Gastroesophageal sphincter (tissue), 4 donors: ENCODE measurements at regions not wholly inside any gene's neighbourhood (a gene's known extent, or its start where the extent isn't known, plus 50 kb on each side); places are given as distances from the start of the nearest gene placed in this dataset.
A peak's percentile ranks its signal among the peaks of the same experiment; 100 is the strongest.

Source experiments
- ATAC-seq: fragments of 150-250 bp; one replicate; pipeline ENCODE4 v1.9.1; 2016; ENCODE audit warnings: mild to moderate bottlenecking, moderate library complexity
- H3K27ac ChIP-seq, 4 donors: fragments of 200-600 bp; sonication (generic) in 3 of 4; 1 replicate in 3 of 4; 2 replicates in 1 of 4; pipeline ENCODE4 v1.5.1; 2016 to 2019
- H3K27me3 ChIP-seq: fragments of 200-600 bp; sonication (generic); one replicate; pipeline ENCODE4 v1.5.1; 2019
- H3K36me3 ChIP-seq, 2 donors: fragments of 200-600 bp; sonication (generic); one replicate each; pipeline ENCODE4 v1.5.1; 2019; ENCODE audit warnings: control low read depth in 1 of 2
- H3K4me1 ChIP-seq, 3 donors: fragments of 200-600 bp; sonication (generic); 1 replicate in 2 of 3; 2 replicates in 1 of 3; pipeline ENCODE4 v1.5.1; 2016 to 2019; ENCODE audit warnings: control low read depth in 2 of 3
- H3K4me3 ChIP-seq, 2 donors: fragments of 200-600 bp; sonication (generic); one replicate each; pipeline ENCODE4 v1.5.1; 2019; ENCODE audit warnings: mild to moderate bottlenecking in 1 of 2, moderate library complexity in 1 of 2
- H3K9me3 ChIP-seq, 3 donors: fragments of 200-600 bp; sonication (generic); one replicate each; pipeline ENCODE4 v1.5.1; 2017 to 2019; ENCODE audit warnings: control low read depth in 2 of 3
- EP300 ChIP-seq: sonication (generic); formaldehyde crosslinking; IDR thresholded peaks from one replicate; pipeline ENCODE4 v1.6.1; 2017; ENCODE audit warnings: antibody characterized with exemption, mild to moderate bottlenecking
- POLR2A ChIP-seq, 2 donors: fragments of 450-650 bp; IDR thresholded peaks; one replicate each; pipeline ENCODE4 v1.6.1; 2017; ENCODE audit warnings: antibody characterized with exemption in 2 of 2, mild to moderate bottlenecking in 2 of 2, moderate library complexity in 1 of 2
- POLR2AphosphoS5 ChIP-seq: sonication (generic); formaldehyde crosslinking; IDR thresholded peaks from one replicate; pipeline ENCODE4 v1.6.1; 2017; ENCODE audit warnings: antibody characterized with exemption
- WGBS, 2 donors: methylation state at CpG; one replicate each; pipeline ENCODE4 v1.1.5; 2018; ENCODE audit warnings: low coverage in 1 of 2; 5-methylcytosine and 5-hydroxymethylcytosine counted together
- TF ChIP-seq, protein P1 (sequence below), 4 experiments: fragments of 200-600 bp in 2 of 4; fragments of 450-650 bp in 2 of 4; sonication (generic) in 1 of 4; IDR thresholded peaks; one replicate each; pipeline ENCODE4 v1.5.1; 2017 to 2019; ENCODE audit warnings: antibody characterized with exemption in 4 of 4, mild to moderate bottlenecking in 2 of 4, moderate library complexity in 2 of 4

DNA sequence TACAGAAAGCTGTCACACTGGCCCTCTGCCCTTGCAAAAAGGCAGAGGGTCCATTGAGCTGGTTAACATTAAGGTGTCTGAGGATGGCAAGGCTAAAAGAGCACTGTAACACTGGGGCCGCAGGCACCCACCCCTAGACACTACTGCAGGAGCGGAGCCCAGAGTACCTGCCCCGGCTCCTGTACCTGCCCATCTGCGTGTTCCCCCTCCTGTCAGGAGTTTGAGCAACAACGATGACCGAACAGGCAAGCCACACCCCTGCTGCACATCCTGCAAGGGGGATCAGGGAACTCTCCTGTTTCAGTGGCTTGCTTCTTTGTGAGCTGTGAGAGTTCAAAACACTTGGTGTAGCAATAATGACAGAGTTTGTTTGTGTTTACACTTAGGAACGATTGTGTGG lies 117.4 kb upstream of the STARD13 start:
- no peaks in the 10 kb centered on the region for H3K27me3 ChIP-seq
- H3K9me3 ChIP-seq, result no peaks in the 10 kb centered on the region
- H3K4me1 ChIP-seq, result peaks cover 0 to 23% (median 0%) of the 10 kb centered on the region in 3 donors
- no peaks in the 10 kb centered on the region for H3K36me3 ChIP-seq
- H3K4me3 ChIP-seq, result no peak overlapping the region
- TF ChIP-seq POLR2A (IDR thresholded peaks at IDR 0.05) (no peak), EP300 (no peak), POLR2AphosphoS5 (no peak)
- TF ChIP-seq, protein P1, sequence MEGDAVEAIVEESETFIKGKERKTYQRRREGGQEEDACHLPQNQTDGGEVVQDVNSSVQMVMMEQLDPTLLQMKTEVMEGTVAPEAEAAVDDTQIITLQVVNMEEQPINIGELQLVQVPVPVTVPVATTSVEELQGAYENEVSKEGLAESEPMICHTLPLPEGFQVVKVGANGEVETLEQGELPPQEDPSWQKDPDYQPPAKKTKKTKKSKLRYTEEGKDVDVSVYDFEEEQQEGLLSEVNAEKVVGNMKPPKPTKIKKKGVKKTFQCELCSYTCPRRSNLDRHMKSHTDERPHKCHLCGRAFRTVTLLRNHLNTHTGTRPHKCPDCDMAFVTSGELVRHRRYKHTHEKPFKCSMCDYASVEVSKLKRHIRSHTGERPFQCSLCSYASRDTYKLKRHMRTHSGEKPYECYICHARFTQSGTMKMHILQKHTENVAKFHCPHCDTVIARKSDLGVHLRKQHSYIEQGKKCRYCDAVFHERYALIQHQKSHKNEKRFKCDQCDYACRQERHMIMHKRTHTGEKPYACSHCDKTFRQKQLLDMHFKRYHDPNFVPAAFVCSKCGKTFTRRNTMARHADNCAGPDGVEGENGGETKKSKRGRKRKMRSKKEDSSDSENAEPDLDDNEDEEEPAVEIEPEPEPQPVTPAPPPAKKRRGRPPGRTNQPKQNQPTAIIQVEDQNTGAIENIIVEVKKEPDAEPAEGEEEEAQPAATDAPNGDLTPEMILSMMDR (IDR thresholded peaks at IDR 0.05), result no peak
- ATAC-seq, result no peak
- H3K27ac ChIP-seq, result no peak overlapping the region
- 57% methylated on average over 3 of the region's 7 CpGs; no CpG with 5 or more reads in 1 of the 2 donors for WGBS, 2 donors

DNA sequence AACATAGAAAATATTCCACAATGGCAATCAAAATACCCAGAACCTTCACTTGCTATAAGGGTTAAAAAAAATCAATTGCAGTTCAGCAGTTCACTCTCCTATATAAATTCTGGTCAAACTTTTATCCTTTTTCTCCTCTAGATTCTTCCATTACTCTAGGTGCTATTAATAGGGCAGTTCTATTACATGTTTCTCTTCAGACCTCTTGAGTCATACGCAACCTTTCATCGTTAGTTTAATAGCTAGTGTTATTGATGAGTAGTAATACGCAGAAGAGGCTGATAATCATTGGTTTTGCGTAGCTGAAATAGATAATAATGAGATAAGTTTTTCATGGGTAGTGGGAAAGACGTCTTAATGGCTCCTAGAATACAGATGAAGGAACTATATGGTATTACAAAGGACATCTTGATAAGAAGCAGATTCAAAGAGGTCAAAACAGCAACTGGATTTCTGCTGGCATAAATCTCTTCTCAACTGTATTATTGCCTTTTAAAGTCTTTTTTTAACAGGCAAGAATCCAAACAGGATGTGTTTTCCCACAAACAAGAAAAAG lies 118.3 kb upstream of the STARD13 start:
- TF ChIP-seq, protein P1 (IDR thresholded peaks at IDR 0.05), result no peak
- TF ChIP-seq EP300, result no peak
- no peak for TF ChIP-seq POLR2AphosphoS5
- no peak for TF ChIP-seq POLR2A (IDR thresholded peaks at IDR 0.05)
- H3K9me3 ChIP-seq, result no peaks in the 10 kb centered on the region
- H3K36me3 ChIP-seq, result no peaks in the 10 kb centered on the region
- H3K4me3 ChIP-seq, result no peak overlapping the region
- no peaks in the 10 kb centered on the region for H3K27me3 ChIP-seq
- H3K27ac ChIP-seq, result no peak overlapping the region
- peaks cover 0 to 26% (median 0%) of the 10 kb centered on the region in 3 donors for H3K4me1 ChIP-seq
- no peak for ATAC-seq
- WGBS, 2 donors, result 77 to 78% methylated on average over 4 to 5 of the region's 5 CpGs

DNA sequence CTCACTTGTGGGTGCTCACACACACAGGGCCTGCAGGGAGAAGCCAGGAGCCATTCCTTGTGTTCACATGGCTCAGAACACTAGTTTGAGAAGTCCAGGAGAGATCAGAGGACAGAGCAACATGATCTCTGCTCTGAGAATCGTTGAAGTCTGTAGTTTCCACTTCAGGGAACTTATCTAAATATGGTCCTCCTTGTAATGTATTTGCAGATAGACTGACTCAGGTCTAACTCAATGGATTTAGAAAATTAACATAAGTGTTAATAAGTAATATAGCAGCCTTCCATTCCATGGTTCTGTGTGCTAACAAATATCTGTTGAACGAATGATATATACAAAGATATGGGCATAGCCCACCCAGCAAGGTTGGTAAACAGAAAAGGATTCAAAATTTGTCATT lies 119.8 kb upstream of the STARD13 start:
- peaks cover 0 to 41% (median 0%) of the 10 kb centered on the region in 3 donors for H3K4me1 ChIP-seq
- H3K27me3 ChIP-seq, result no peaks in the 10 kb centered on the region
- H3K4me3 ChIP-seq, result no peak overlapping the region
- H3K36me3 ChIP-seq, result no peaks in the 10 kb centered on the region
- no peak for ATAC-seq
- no peaks in the 10 kb centered on the region for H3K9me3 ChIP-seq
- TF ChIP-seq, protein P1 (IDR thresholded peaks at IDR 0.05), result no peak
- no peak for TF ChIP-seq POLR2AphosphoS5
- TF ChIP-seq POLR2A (IDR thresholded peaks at IDR 0.05), result no peak
- TF ChIP-seq EP300, result no peak
- no peak overlapping the region for H3K27ac ChIP-seq
- 68 to 83% methylated on average over 1 to 2 of the region's 2 CpGs for WGBS, 2 donors

DNA sequence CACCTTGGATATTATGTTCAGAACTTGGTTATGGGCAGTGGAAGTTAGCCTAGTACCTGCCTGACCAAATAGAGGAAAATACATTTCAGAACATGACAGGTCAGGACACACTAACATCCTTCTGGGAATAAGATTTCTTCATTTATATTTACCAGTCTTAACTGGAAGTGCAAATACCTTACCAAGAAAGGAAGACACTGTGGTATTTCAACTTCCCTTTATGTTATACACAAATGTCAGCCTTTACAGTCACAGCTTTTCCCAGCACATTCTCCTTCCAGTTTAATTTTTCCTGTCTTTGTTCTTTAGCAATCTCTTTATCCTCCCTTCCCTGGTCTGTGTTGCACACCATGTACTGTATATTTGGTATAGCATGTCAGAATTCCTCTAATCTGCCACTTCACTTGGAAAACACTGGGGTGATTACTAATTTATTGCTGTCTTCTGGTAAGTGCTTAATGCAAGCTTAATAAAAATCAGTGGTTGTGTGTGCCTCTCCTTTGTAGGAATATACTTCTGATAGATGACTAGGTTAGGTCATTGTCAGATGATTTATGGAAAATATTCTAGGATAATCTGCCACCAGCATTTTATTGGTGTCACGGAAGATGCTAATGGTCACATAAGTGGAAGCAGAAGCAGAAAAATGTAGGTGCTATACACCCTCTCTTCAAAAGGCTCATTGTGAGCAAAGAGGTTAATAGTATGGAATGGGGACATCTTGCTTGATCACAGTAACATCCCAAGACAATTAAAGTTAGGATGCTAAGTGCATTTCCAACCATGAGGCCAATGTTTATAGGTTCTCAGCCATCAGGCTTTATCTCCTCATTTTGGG lies 124.3 kb upstream of the STARD13 start:
- TF ChIP-seq POLR2AphosphoS5 (peak; percentile 76), POLR2A (IDR thresholded peaks at IDR 0.05) (no peak)
- TF ChIP-seq, protein P1 (IDR thresholded peaks at IDR 0.05), result no peak
- peak overlapping the region; percentile 25 to 71 (median 65) for H3K27ac ChIP-seq
- ATAC-seq, result peak; percentile 25
- no peaks in the 10 kb centered on the region for H3K36me3 ChIP-seq
- H3K9me3 ChIP-seq, result no peaks in the 10 kb centered on the region
- H3K27me3 ChIP-seq, result no peaks in the 10 kb centered on the region
- 60 to 86% methylated on average over 1 of the region's 1 CpG for WGBS, 2 donors
- H3K4me1 ChIP-seq, result peaks cover 0 to 22% (median 0%) of the 10 kb centered on the region in 3 donors
- no peak overlapping the region for H3K4me3 ChIP-seq
